ENCODE measurements at regions not wholly inside any gene's neighbourhood (a gene's known extent, or its start where the extent isn't known, plus 50 kb on each side); places are given as distances from the start of the nearest gene placed in this dataset.
"Not testable (repeated sequence)": the region's sequence is repeated elsewhere in the genome, so short reads cannot be mapped to it uniquely, and the experiment has no call there.

- not testable (repeated sequence) for TF ChIP-seq CTCF (IDR thresholded peaks at IDR 0.05); EZH2 (IDR thresholded peaks at IDR 0.05; ENCODE audit: borderline replicate concordance, insufficient read depth, low read depth, low read length, poor library complexity, severe bottlenecking)
Observed at GRCh38 chr4:9073371-9073770, 96.8 kb upstream of the FAM90A26 start.

Measured in B cell (primary cell).